ENCODE measurements at regions not wholly inside any gene's neighbourhood (a gene's known extent, or its start where the extent isn't known, plus 50 kb on each side); places are given as distances from the start of the nearest gene placed in this dataset.

DNA sequence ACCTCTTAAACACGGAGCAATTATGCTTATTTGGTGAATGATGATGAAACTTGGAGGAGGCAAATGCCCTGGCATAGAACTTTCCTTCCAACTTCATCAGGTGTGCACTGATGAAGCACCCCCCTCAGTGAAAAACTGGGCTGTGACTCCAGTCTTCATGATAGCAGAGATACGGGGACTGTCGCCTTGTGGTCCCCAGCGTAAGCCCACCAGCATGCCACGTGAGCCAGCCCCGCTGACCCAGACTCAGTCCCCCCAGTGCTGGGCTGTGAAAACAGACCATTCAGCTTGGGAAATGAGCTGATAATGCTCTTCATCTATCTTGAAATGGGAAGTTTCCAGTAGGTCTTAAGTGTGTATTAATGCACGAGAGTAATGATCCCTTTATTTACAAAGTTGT, 177.0 kb downstream of the SNX10 start:
- no peaks in the 10 kb centered on the region for H3K27me3 Mint-ChIP-seq (ENCODE audit: low read depth)
- H3K36me3 Mint-ChIP-seq (ENCODE audit: low read depth) = no peaks in the 10 kb centered on the region
- H3K27ac Mint-ChIP-seq = no peak overlapping the region
- H3K4me3 Mint-ChIP-seq = no peak overlapping the region
- DNase-seq (ENCODE audit: low spot score) = no peak
- H3K9me3 Mint-ChIP-seq = no peaks in the 10 kb centered on the region
- no peaks in the 10 kb centered on the region for H3K4me1 Mint-ChIP-seq (ENCODE audit: low read depth)

DNA sequence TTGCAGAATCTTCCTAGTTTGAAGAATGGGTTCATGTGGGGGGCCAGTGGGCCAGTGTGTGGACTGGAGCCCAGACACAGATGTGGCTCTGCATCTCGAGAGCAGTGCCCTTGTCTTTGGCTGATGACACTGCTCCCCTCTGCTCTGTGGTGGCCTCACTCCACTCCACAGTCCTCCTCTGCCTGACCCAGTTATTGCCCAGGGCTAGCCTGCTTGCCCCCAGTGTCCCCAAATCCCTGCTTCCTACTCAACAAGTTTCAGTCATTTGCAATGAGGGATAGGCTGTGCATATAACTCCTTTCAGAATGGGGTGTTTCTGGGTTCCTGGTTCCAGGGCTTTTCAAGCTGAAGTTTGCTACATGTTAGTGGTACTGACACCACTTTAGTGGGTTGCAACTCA, 177.5 kb downstream of the SNX10 start:
- no peaks in the 10 kb centered on the region for H3K9me3 Mint-ChIP-seq
- no peak overlapping the region for H3K27ac Mint-ChIP-seq
- H3K4me1 Mint-ChIP-seq (ENCODE audit: low read depth) = no peaks in the 10 kb centered on the region
- no peaks in the 10 kb centered on the region for H3K27me3 Mint-ChIP-seq (ENCODE audit: low read depth)
- H3K36me3 Mint-ChIP-seq (ENCODE audit: low read depth) = no peaks in the 10 kb centered on the region
- DNase-seq (ENCODE audit: low spot score) = no peak
- H3K4me3 Mint-ChIP-seq = no peak overlapping the region

DNA sequence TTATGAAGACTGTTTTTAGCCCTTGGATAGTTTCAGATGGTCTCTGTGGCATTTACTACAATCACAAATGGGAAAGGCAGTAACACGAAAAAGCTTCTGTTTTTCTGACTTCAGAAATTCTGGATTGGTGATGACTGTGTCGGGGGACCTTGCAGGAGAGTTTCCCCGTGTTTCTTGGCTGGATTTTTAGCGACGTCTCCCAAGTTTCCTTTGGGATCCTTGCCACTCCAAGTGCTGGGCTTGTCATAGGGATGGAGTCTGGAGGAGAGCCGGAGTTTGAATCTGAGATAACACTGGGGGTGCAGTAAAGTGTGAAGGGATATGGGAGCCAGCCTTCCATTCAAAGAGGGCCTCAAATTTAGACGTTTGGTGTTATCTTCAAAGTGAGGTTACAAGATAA, 179.0 kb downstream of the SNX10 start:
- Mint-ChIP-seq H3K4me1 (ENCODE audit: low read depth) (no peaks in the 10 kb centered on the region), H3K4me3 (no peak overlapping the region), H3K9me3 (no peaks in the 10 kb centered on the region), H3K27me3 (ENCODE audit: low read depth) (no peaks in the 10 kb centered on the region), H3K36me3 (ENCODE audit: low read depth) (no peaks in the 10 kb centered on the region), H3K27ac (no peak overlapping the region)
- DNase-seq (ENCODE audit: low spot score) = no peak

DNA sequence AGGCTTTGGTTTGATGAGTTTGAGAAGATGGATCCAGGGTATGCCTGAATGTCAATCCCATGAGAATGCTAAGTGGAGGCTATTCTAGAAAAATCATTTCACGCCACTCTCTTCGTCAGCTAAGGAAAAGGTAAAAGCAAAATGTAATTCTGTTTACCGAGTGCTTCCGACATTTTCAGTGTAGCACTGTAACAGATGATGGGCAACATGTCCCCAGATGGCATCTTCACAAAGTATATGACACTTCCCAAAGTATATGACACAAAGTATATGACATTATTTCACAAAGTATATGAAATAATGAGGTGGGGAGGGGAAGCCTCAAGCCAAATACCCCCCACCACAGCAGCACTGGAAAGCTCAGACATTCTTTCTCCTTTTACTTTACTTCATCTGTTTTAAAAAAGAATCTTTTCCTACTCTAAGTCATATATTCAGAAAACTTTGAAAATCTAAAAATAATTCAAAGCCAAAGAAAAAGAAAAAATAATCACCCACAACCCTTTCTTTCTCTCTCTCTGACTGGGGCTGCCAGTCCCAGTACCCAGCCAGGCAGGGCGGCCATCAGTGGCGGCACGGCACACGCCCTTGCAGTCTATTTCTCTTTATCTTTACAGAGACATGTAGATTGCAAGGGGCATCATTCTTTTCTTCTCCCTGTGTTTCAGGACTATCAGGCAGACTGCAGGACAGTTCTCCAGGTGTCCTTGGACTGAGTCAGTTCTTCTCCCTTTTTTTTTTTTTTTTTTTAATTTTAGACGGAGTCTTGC, 179.8 kb downstream of the SNX10 start:
- no peak overlapping the region for H3K27ac Mint-ChIP-seq
- no peaks in the 10 kb centered on the region for H3K36me3 Mint-ChIP-seq (ENCODE audit: low read depth)
- no peaks in the 10 kb centered on the region for H3K4me1 Mint-ChIP-seq (ENCODE audit: low read depth)
- no peaks in the 10 kb centered on the region for H3K9me3 Mint-ChIP-seq
- H3K27me3 Mint-ChIP-seq (ENCODE audit: low read depth) = peaks cover 4% of the 10 kb centered on the region
- no peak overlapping the region for H3K4me3 Mint-ChIP-seq
- no peak for DNase-seq (ENCODE audit: low spot score)

DNA sequence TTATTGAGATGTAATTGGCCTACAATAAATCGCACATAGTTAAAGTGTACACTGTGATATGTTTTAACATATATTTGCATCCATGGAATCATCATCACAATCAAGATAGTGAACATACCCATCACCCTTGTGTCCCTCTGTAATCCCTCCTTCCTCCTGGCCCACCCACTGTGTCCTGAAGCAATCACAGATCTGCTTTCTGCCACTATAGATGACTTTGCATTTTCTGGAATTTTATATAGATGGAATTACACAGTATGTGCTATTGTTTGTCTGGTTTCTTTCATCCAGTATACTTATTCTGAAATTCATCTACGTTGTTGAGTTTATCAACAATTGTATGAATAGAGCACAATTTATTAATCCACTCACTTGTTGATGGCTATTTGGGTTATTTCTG, 181.3 kb downstream of the SNX10 start:
- no peak overlapping the region for H3K4me3 Mint-ChIP-seq
- no peaks in the 10 kb centered on the region for H3K9me3 Mint-ChIP-seq
- H3K27ac Mint-ChIP-seq = no peak overlapping the region
- no peaks in the 10 kb centered on the region for H3K4me1 Mint-ChIP-seq (ENCODE audit: low read depth)
- H3K27me3 Mint-ChIP-seq (ENCODE audit: low read depth) = peaks cover 11% of the 10 kb centered on the region
- H3K36me3 Mint-ChIP-seq (ENCODE audit: low read depth) = no peaks in the 10 kb centered on the region
- no peak for DNase-seq (ENCODE audit: low spot score)

DNA sequence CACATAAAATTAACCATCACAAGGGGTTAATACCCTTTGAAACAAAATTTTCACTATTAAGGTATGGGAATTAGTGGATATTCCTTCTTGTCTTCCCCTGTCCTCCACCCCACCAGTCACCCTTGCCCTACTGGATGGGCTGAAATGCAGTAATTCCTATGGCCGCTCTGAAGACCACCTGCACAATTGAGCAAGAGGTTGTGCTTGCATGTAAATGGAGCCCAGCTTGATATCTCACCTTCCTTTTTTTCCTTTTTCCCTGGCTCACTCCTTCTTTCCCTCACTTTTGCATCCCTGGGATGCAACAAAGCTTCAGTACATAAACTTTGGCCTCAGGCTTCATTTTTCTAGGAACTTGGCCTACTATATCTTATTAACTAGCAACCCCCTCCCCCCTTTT, 184.6 kb downstream of the SNX10 start:
- Mint-ChIP-seq H3K9me3 (no peaks in the 10 kb centered on the region), H3K27ac (no peak overlapping the region), H3K4me1 (ENCODE audit: low read depth) (no peaks in the 10 kb centered on the region), H3K36me3 (ENCODE audit: low read depth) (no peaks in the 10 kb centered on the region), H3K4me3 (no peak overlapping the region), H3K27me3 (ENCODE audit: low read depth) (peaks cover 18% of the 10 kb centered on the region)
- no peak for DNase-seq (ENCODE audit: low spot score)

DNA sequence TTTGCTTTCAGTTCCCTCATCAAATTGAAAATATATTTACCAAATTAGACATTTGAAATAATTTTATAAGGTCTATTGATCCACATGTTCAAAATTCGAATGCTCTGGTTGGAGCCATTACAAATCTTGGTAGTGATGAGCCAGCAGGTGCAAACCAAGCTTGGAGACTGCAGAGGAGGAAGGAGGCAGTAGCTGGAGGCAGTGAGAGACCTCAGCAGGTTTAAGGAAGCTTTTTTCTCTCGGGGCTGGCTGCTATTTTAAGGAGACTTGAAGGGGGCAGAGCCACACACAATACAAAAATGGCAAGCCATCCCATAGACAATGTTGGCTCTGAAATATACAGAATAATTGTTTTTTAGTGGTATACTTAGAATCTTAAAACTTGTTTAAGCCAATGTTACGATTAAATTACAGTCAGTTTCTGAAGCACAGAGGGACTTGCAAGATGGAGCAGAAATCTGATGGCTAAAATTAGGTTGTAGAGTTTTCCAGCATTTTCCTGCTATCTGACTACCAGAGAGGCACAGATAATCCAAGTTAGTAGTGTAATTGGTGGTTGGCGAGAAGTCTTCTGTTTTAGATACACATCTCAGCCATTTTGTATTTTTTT, 185.8 kb downstream of the SNX10 start:
- no peaks in the 10 kb centered on the region for H3K4me1 Mint-ChIP-seq (ENCODE audit: low read depth)
- H3K27me3 Mint-ChIP-seq (ENCODE audit: low read depth) = peaks cover 20% of the 10 kb centered on the region
- no peak overlapping the region for H3K4me3 Mint-ChIP-seq
- DNase-seq (ENCODE audit: low spot score) = no peak
- no peaks in the 10 kb centered on the region for H3K36me3 Mint-ChIP-seq (ENCODE audit: low read depth)
- H3K9me3 Mint-ChIP-seq = no peaks in the 10 kb centered on the region
- H3K27ac Mint-ChIP-seq = no peak overlapping the region

DNA sequence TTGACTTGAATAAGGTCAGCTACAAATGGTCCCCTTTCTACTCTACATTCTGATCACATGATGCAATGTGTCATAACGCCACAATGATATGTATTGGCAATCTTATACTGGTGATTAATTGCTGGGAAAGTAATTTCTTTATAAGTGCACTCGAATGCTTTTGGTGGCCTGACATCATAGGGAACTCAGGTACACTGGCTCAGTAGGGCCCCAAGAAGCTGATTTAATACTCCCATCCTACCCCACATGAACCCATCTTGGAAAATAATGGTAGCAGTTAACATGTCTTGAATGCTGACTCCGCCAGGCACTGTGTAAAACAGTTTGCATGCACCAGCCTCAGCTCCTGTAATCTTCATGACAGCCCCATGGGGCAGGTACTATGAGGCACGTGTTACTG, 186.9 kb downstream of the SNX10 start:
- Mint-ChIP-seq H3K9me3 (no peaks in the 10 kb centered on the region), H3K4me1 (ENCODE audit: low read depth) (no peaks in the 10 kb centered on the region), H3K4me3 (no peak overlapping the region), H3K36me3 (ENCODE audit: low read depth) (no peaks in the 10 kb centered on the region), H3K27me3 (ENCODE audit: low read depth) (peaks cover 25% of the 10 kb centered on the region), H3K27ac (no peak overlapping the region)
- DNase-seq (ENCODE audit: low spot score) = no peak

DNA sequence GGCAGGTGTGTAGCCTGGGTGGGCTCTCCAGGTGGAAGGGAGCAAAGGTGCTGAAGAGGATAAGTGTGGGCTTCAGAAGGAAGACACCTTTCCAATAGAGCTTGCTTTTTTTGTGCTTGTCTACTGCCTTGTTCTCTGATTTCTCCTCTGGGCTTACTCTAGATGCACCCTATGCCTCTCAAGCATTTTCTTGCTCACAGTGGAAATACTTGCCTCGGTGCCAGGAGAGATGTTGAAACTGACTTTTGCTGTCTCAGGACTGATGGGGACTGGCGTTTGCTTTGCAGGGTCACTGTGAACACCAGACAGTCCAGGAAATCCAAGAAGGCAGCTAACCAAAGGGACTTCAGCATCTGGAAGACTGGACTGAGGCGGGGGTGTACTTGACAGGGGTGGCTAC, 187.9 kb downstream of the SNX10 start:
- H3K4me3 Mint-ChIP-seq = no peak overlapping the region
- DNase-seq (ENCODE audit: low spot score) = no peak
- H3K27ac Mint-ChIP-seq = no peak overlapping the region
- no peaks in the 10 kb centered on the region for H3K36me3 Mint-ChIP-seq (ENCODE audit: low read depth)
- H3K9me3 Mint-ChIP-seq = no peaks in the 10 kb centered on the region
- H3K4me1 Mint-ChIP-seq (ENCODE audit: low read depth) = no peaks in the 10 kb centered on the region
- H3K27me3 Mint-ChIP-seq (ENCODE audit: low read depth) = peaks cover 27% of the 10 kb centered on the region

DNA sequence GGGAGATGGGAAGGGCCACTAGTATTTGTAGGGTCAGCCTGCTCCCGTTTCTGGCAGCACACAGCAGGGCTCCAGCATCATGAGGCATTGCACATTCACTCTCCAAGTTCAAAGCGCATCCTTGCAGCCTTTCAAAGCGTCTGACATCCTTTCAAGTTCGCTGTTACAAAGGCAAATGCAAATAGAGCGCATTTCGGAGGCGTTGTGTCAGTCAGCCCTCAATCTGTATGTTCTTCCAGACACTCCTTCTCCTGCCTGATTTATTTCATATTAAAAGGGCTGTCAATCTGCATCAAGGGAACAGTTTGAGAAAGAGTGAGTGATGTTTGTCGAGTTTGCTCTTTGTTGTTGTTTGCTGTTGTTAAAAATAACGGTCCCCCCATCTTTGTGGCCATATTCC, 188.5 kb downstream of the SNX10 start:
- Mint-ChIP-seq H3K36me3 (ENCODE audit: low read depth) (no peaks in the 10 kb centered on the region), H3K27me3 (ENCODE audit: low read depth) (peaks cover 27% of the 10 kb centered on the region), H3K4me1 (ENCODE audit: low read depth) (no peaks in the 10 kb centered on the region), H3K27ac (no peak overlapping the region), H3K4me3 (no peak overlapping the region), H3K9me3 (no peaks in the 10 kb centered on the region)
- DNase-seq (ENCODE audit: low spot score) = no peak

DNA sequence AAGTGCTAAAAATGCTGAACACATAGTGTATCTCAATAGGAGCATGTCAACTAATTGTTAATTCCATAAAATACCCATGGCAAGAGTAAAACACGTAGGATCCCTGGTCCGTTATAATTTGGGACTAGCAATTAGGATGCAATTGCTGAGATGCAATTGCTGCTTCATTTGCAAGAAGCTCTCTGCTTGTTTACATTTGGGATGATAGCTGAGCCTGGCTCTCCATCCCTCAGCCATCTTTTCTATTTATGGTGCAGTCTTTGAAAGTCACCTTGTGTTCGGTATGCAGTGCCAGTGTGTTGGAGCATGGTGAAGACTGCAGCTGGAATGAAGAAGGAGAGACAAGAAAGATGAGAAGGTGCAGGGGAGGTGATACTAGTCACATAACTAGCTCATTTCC, 191.3 kb downstream of the SNX10 start:
- no peaks in the 10 kb centered on the region for H3K4me1 Mint-ChIP-seq (ENCODE audit: low read depth)
- no peak for DNase-seq (ENCODE audit: low spot score)
- H3K4me3 Mint-ChIP-seq = no peak overlapping the region
- H3K27ac Mint-ChIP-seq = no peak overlapping the region
- no peaks in the 10 kb centered on the region for H3K9me3 Mint-ChIP-seq
- peaks cover 16% of the 10 kb centered on the region for H3K27me3 Mint-ChIP-seq (ENCODE audit: low read depth)
- no peaks in the 10 kb centered on the region for H3K36me3 Mint-ChIP-seq (ENCODE audit: low read depth)

DNA sequence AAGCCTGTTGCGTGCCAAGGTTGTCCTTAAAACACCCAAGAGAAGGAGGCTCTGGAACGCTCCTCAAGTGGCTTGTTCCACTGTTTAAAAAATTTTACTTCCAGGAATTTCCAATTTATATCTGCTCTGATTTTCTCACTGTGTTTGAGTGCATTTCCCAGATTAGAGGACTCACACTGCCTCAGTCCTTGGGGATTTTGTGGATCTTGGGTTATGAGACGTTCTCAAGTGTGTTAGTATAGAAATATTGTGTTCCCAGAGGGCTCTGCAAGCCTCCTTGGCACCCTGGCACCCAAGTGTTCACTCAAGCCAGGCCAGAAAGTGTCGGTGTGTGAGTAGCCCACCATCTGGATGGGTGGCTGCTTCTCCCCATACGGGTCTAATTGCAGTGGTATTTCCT, 192.2 kb downstream of the SNX10 start:
- H3K9me3 Mint-ChIP-seq = no peaks in the 10 kb centered on the region
- no peak overlapping the region for H3K4me3 Mint-ChIP-seq
- H3K4me1 Mint-ChIP-seq (ENCODE audit: low read depth) = no peaks in the 10 kb centered on the region
- no peak overlapping the region for H3K27ac Mint-ChIP-seq
- H3K27me3 Mint-ChIP-seq (ENCODE audit: low read depth) = peaks cover 21% of the 10 kb centered on the region
- no peak for DNase-seq (ENCODE audit: low spot score)
- no peaks in the 10 kb centered on the region for H3K36me3 Mint-ChIP-seq (ENCODE audit: low read depth)

DNA sequence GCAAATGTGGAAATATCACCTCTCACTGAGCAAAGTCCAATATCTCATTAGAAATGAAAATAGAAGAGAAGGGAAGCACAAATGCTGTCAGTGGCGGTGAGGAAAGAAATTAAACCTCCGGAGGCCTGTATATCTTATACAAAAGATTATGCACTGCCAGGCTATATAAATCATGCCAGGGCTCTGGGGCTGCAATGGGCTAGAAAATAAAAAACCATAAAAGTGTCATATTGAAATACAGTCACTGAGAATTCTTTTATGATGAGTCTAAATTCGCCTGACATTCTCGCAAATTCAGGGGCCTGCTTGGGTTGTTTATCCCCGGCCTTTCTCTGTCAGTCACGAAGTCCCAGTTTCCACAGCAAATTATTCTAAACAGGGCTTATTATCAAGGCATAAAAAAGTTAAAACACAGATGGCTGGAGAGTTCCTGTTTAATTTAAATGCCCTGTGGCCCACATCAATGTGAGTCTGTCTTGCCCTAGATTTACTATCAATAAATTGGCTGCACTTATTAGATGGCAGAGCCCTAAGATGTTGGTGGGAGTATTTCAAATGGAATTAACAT, 193.8 kb downstream of the SNX10 start:
- Mint-ChIP-seq H3K9me3 (no peaks in the 10 kb centered on the region), H3K4me3 (no peak overlapping the region), H3K27me3 (ENCODE audit: low read depth) (peaks cover 18% of the 10 kb centered on the region), H3K36me3 (ENCODE audit: low read depth) (no peaks in the 10 kb centered on the region), H3K4me1 (ENCODE audit: low read depth) (no peaks in the 10 kb centered on the region), H3K27ac (no peak overlapping the region)
- no peak for DNase-seq (ENCODE audit: low spot score)

DNA sequence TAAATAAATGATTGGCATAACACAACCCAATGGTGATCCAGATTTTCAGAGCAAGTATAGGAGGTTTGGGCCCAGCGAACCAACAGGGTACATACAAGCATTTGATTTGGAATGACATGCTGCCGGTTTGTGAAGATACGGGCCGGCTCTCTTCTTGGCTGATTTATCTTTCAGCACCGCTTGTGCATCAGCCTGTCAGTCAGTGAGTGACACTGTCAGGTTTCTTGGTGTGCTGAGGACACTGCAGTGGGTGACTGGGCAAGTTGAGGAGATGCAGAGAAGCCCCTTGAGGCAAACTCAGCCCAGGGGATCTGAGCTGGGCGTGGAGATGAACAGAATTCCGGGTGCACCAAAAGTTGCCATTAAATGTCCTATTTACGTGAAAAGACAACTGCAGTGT, 194.5 kb downstream of the SNX10 start:
- Mint-ChIP-seq H3K27ac (no peak overlapping the region), H3K36me3 (ENCODE audit: low read depth) (no peaks in the 10 kb centered on the region)

More for the DNA sequence above, 194.5 kb downstream of the SNX10 start:
- Mint-ChIP-seq H3K9me3 (no peaks in the 10 kb centered on the region), H3K4me1 (ENCODE audit: low read depth) (no peaks in the 10 kb centered on the region), H3K4me3 (no peak overlapping the region), H3K27me3 (ENCODE audit: low read depth) (peaks cover 14% of the 10 kb centered on the region)
- DNase-seq (ENCODE audit: low spot score) = no peak

All from T-helper 2 cell treated with Interferon-gamma antibody and Interleukin-4, amounts not matched to agents 5 μg/mL and 100 μg/mL, for 36 hours (primary cell).